Lower leg skin (tissue), 3 donors: ENCODE measurements at regions not wholly inside any gene's neighbourhood (a gene's known extent, or its start where the extent isn't known, plus 50 kb on each side); places are given as distances from the start of the nearest gene placed in this dataset.
"Not testable (repeated sequence)": the region's sequence is repeated elsewhere in the genome, so short reads cannot be mapped to it uniquely, and the experiment has no call there.

Experiments
- POLR2A ChIP-seq, 2 donors: fragments of 450-650 bp; IDR thresholded peaks; one replicate each; pipeline ENCODE4 v1.6.1; 2016 to 2017; ENCODE audit warnings: antibody characterized with exemption in 2 of 2, mild to moderate bottlenecking in 1 of 2, moderate library complexity in 1 of 2
- TF ChIP-seq, protein P1 (sequence below), 3 donors: fragments of 450-650 bp; IDR thresholded peaks; one replicate each; pipeline ENCODE4 v1.5.1; 2016; ENCODE audit warnings: antibody characterized with exemption in 3 of 3, mild to moderate bottlenecking in 3 of 3, moderate library complexity in 2 of 3

DNA sequence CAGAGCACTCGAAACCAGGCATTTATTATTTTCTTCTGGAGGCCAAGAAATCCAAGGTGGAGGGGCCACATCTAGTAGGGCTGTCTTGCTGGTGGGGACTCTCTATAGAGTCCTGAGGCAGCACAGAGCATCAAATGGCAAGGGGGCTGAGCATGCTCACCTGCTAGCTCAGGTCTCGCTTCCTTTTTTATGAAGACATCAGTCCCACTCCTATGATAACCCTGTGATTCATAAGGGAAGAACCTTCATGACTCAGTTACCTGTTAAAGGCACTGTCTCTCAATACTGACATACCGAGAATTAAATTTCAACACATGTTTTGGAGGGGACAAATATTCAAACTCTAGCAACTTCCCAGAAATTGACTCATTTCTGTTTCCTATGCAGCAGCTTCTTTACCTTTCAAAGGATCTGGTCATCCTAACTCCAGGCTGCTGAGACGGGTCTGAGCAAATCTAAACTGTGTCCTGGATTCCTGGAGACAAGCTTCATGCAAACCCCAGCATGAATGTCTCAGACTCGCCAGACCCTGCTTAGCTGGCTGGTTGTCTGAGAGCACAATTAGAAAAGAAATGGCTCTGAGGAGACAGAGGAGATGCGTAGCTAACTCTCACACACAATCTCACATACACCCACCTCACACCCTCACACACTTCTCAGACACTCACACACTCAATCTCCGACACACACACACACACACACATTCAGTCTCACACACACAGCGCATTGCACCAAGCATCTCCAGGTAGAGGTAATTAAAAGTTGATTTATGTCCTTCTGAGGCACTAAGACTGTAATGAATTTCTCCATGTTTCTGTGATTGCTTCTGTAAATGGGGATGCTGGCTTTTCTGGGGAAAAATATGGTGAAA, 280.8 kb downstream of the BCL2L11 start:
- TF ChIP-seq, protein P1, sequence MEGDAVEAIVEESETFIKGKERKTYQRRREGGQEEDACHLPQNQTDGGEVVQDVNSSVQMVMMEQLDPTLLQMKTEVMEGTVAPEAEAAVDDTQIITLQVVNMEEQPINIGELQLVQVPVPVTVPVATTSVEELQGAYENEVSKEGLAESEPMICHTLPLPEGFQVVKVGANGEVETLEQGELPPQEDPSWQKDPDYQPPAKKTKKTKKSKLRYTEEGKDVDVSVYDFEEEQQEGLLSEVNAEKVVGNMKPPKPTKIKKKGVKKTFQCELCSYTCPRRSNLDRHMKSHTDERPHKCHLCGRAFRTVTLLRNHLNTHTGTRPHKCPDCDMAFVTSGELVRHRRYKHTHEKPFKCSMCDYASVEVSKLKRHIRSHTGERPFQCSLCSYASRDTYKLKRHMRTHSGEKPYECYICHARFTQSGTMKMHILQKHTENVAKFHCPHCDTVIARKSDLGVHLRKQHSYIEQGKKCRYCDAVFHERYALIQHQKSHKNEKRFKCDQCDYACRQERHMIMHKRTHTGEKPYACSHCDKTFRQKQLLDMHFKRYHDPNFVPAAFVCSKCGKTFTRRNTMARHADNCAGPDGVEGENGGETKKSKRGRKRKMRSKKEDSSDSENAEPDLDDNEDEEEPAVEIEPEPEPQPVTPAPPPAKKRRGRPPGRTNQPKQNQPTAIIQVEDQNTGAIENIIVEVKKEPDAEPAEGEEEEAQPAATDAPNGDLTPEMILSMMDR (IDR thresholded peaks at IDR 0.05): not testable (repeated sequence)
- not testable (repeated sequence) for TF ChIP-seq POLR2A (IDR thresholded peaks at IDR 0.05)
